ENCODE measurements at regions not wholly inside any gene's neighbourhood (a gene's known extent, or its start where the extent isn't known, plus 50 kb on each side); places are given as distances from the start of the nearest gene placed in this dataset.

- Mint-ChIP-seq H3K27me3 (no peaks in the 10 kb centered on the region), H3K9me3 (peaks cover 9% of the 10 kb centered on the region), H3K4me3 (no peak overlapping the region), H3K27ac (no peak overlapping the region), H3K4me1 (ENCODE audit: low read depth) (no peaks in the 10 kb centered on the region), H3K36me3 (ENCODE audit: low read depth) (no peaks in the 10 kb centered on the region)
- DNase-seq = no peak
- ChIA-PET CTCF (no interaction called here), POLR2A (no interaction called here)
- no peak for ATAC-seq
- intact Hi-C loops (cut with micrococcal nuclease) = no loop called here
- TF ChIP-seq CTCF (IDR thresholded peaks at IDR 0.05) = no peak
Measured at GRCh38 chr3:88385090-88385489, 235.3 kb downstream of the C3orf38 start.

GRCh38 chr3:88398581-88398980, 248.8 kb downstream of the C3orf38 start:
- TF ChIP-seq CTCF (IDR thresholded peaks at IDR 0.05) = no peak
- CTCF ChIA-PET = no interaction called here
- Mint-ChIP-seq H3K4me3 (no peak overlapping the region), H3K27me3 (no peaks in the 10 kb centered on the region), H3K4me1 (ENCODE audit: low read depth) (no peaks in the 10 kb centered on the region), H3K27ac (no peak overlapping the region), H3K36me3 (ENCODE audit: low read depth) (no peaks in the 10 kb centered on the region), H3K9me3 (peaks cover 2% of the 10 kb centered on the region)
- POLR2A ChIA-PET = no interaction called here
- no peak for ATAC-seq
- intact Hi-C loops (cut with micrococcal nuclease) = no loop called here
- no peak for DNase-seq

- CTCF ChIA-PET = interaction anchor here (0.6 to 0.9 kb wide), 2 partner anchors 163 to 186 kb away, joined by 3 read pairs; no protein-coding TSS in a partner anchor
- Mint-ChIP-seq H3K27me3 (no peaks in the 10 kb centered on the region), H3K27ac (no peak overlapping the region), H3K4me1 (ENCODE audit: low read depth) (no peaks in the 10 kb centered on the region), H3K36me3 (ENCODE audit: low read depth) (no peaks in the 10 kb centered on the region), H3K9me3 (no peaks in the 10 kb centered on the region), H3K4me3 (no peak overlapping the region)
- ATAC-seq (no peak), DNase-seq (no peak)
- no peak for TF ChIP-seq CTCF (IDR thresholded peaks at IDR 0.05)
- POLR2A ChIA-PET = no interaction called here
- intact Hi-C loops (cut with micrococcal nuclease) = no loop called here
Measured at GRCh38 chr3:88403319-88403718, 253.6 kb downstream of the C3orf38 start.

GRCh38 chr3:88408097-88408496, 258.3 kb downstream of the C3orf38 start:
- intact Hi-C loops (cut with micrococcal nuclease) = no loop called here
- ChIA-PET POLR2A (no interaction called here), CTCF (no interaction called here)
- Mint-ChIP-seq H3K9me3 (no peaks in the 10 kb centered on the region), H3K4me1 (ENCODE audit: low read depth) (no peaks in the 10 kb centered on the region), H3K27ac (no peak overlapping the region), H3K4me3 (no peak overlapping the region), H3K27me3 (no peaks in the 10 kb centered on the region), H3K36me3 (ENCODE audit: low read depth) (no peaks in the 10 kb centered on the region)
- TF ChIP-seq CTCF (IDR thresholded peaks at IDR 0.05) = no peak
- no peak for ATAC-seq
- no peak for DNase-seq

GRCh38 chr3:88408935-88409334, 259.2 kb downstream of the C3orf38 start:
- ChIA-PET POLR2A (no interaction called here), CTCF (no interaction called here)
- Mint-ChIP-seq H3K27me3 (no peaks in the 10 kb centered on the region), H3K9me3 (no peaks in the 10 kb centered on the region), H3K4me1 (ENCODE audit: low read depth) (no peaks in the 10 kb centered on the region), H3K4me3 (no peak overlapping the region), H3K36me3 (ENCODE audit: low read depth) (no peaks in the 10 kb centered on the region), H3K27ac (no peak overlapping the region)
- ATAC-seq = no peak
- TF ChIP-seq CTCF (IDR thresholded peaks at IDR 0.05) = no peak
- DNase-seq = no peak
- intact Hi-C loops (cut with micrococcal nuclease) = no loop called here
